GM12878 (cell line): ENCODE measurements at regions not wholly inside any gene's neighbourhood (a gene's known extent, or its start where the extent isn't known, plus 50 kb on each side); places are given as distances from the start of the nearest gene placed in this dataset.

Experiments used
- ATAC-seq: fragments of 200-7000 bp; cut with Tn5 transposase; 3 replicates; pipeline ENCODE4 v1.9.1; 2020; ENCODE audit warnings: mild to moderate bottlenecking, moderate library complexity
- BruUV-seq: library from RNA; stranded (reverse); fragments of 400-500 nt; replicated peaks from 2 replicates; lab custom pipeline; 2021; lab: Mats Ljungman, UMichigan
- CTCF ChIA-PET: fragments of 300-600 bp; sonication (Branson Sonifier 250); formaldehyde crosslinking; extraction: SDS; loops from one replicate; lab custom pipeline; 2021; ENCODE audit warnings: inconsistent platforms; lab: Yijun Ruan, JAX
- POLR2A ChIA-PET: fragments of 350-600 bp; formaldehyde crosslinking; extraction: SDS; loops from one replicate; lab custom pipeline; 2021; ENCODE audit warnings: inconsistent platforms; lab: Charles Lee
- RAD21 ChIA-PET: fragments of 300-600 bp; sonication (Branson Sonifier 250); formaldehyde crosslinking; loops from one replicate; lab custom pipeline; 2023; ENCODE audit warnings: antibody characterized with exemption; ENCODE audit not compliant: unreplicated experiment; lab: Charles Lee
- SMC1A ChIA-PET: fragments of 300-600 bp; sonication (Branson Sonifier 250); formaldehyde crosslinking; loops from one replicate; lab custom pipeline; 2023; ENCODE audit not compliant: unreplicated experiment, uncharacterized antibody; lab: Charles Lee
- DNase-seq: peaks from one replicate; pipeline ENCODE4 v3.0.0-alpha.2; 2011; ENCODE audit warnings: low read depth, low spot score
- FAIRE-seq: peaks from 3 replicates; lab custom pipeline; 2011; peaks lifted over from hg19 to GRCh38; lab: Jason Lieb, UNC
- H2AFZ ChIP-seq: 2 replicates; pipeline ENCODE4 v1.6.0; 2011; ENCODE audit warnings: low read depth, low read length, control low read depth; ENCODE audit not compliant: control insufficient read depth
- H3K27ac ChIP-seq: 2 replicates; pipeline ENCODE4 v1.5.1; 2011; ENCODE audit warnings: control low read depth; ENCODE audit not compliant: control insufficient read depth, insufficient read depth
- H3K27me3 ChIP-seq, 2 experiments: replicated peaks in 1 of 2; 2 replicates each; pipeline versions ENCODE4 v1.6.0 to v1.6.1; 2011; ENCODE audit warnings: low read length in 1 of 2; ENCODE audit not compliant: control insufficient read depth in 2 of 2, insufficient read depth in 2 of 2
- H3K36me3 ChIP-seq, 2 experiments: 2 replicates each; pipeline ENCODE4 v1.5.1; 2011; ENCODE audit warnings: low read length in 1 of 2; ENCODE audit not compliant: control insufficient read depth in 2 of 2, insufficient read depth in 2 of 2
- H3K4me1 ChIP-seq: 2 replicates; pipeline ENCODE4 v1.6.1; 2011; ENCODE audit warnings: mild to moderate bottlenecking, low read length, moderate library complexity, mixed read lengths; ENCODE audit not compliant: control insufficient read depth, insufficient read depth
- H3K4me2 ChIP-seq: 2 replicates; pipeline ENCODE4 v1.6.0; 2011; ENCODE audit warnings: control low read depth; ENCODE audit not compliant: control insufficient read depth, insufficient read depth
- H3K4me3 ChIP-seq: fragments of 200-600 bp; sonication (generic); 2 replicates; pipeline ENCODE4 v1.5.1; 2016
- H3K79me2 ChIP-seq: 2 replicates; pipeline ENCODE4 v1.6.0; 2011; ENCODE audit warnings: low read length; ENCODE audit not compliant: control insufficient read depth, insufficient read depth
- H3K9ac ChIP-seq: 2 replicates; pipeline ENCODE4 v1.8.0; 2011; ENCODE audit warnings: low read length, control low read depth, mixed read lengths; ENCODE audit not compliant: control insufficient read depth, insufficient read depth
- H3K9me3 ChIP-seq: replicated peaks from 3 replicates; pipeline ENCODE4 v1.5.1; 2011; ENCODE audit warnings: mild to moderate bottlenecking, low read length; ENCODE audit not compliant: control insufficient read depth, insufficient read depth
- H4K20me1 ChIP-seq: 2 replicates; pipeline ENCODE4 v1.6.0; 2011; ENCODE audit not compliant: control insufficient read depth, insufficient read depth
- CBX3 ChIP-seq: fragments of 200-600 bp; sonication (generic); IDR thresholded peaks from 2 replicates; pipeline ENCODE4 v1.6.1; 2016; ENCODE audit warnings: low read depth, borderline replicate concordance
- CTCF ChIP-seq, 3 experiments: IDR thresholded peaks in 2 of 3; conservative IDR thresholded peaks in 1 of 3; 2 replicates each; pipeline ENCODE4 v1.5.1; 2011; ENCODE audit warnings: low read depth in 3 of 3, low read length in 3 of 3, mild to moderate bottlenecking in 3 of 3, control low read depth in 2 of 3, moderate library complexity in 2 of 3, inconsistent platforms in 1 of 3, mixed read lengths in 1 of 3; ENCODE audit not compliant: control insufficient read depth in 2 of 3, insufficient read depth in 1 of 3; ENCODE audit errors: extremely low read depth in 1 of 3
- EED ChIP-seq: sonication (generic); IDR thresholded peaks from 2 replicates; pipeline ENCODE4 v1.6.1; 2016; ENCODE audit warnings: antibody characterized with exemption, low read depth
- EGR1 ChIP-seq, 2 experiments: IDR thresholded peaks; 1 replicate in 1 of 2; 2 replicates in 1 of 2; pipeline ENCODE4 v1.6.1; 2011 to 2012; ENCODE audit warnings: low read depth in 2 of 2, low read length in 2 of 2, borderline replicate concordance in 1 of 2, mild to moderate bottlenecking in 1 of 2, moderate library complexity in 1 of 2
- ELK1 ChIP-seq: IDR thresholded peaks from 2 replicates; pipeline ENCODE4 v1.6.1; 2012; ENCODE audit warnings: low read depth, low read length, improper control_type of control experiment
- MEF2B ChIP-seq: fragments of 450-650 bp; IDR thresholded peaks from 2 replicates; pipeline ENCODE4 v1.6.1; 2018; ENCODE audit warnings: mild to moderate bottlenecking, moderate library complexity; ENCODE audit not compliant: partially characterized antibody, poor library complexity, severe bottlenecking
- RAD21 ChIP-seq: IDR thresholded peaks from 2 replicates; pipeline ENCODE4 v1.6.1; 2011; ENCODE audit warnings: mild to moderate bottlenecking, low read depth, low read length, moderate library complexity; ENCODE audit not compliant: insufficient read depth
- RAD51 ChIP-seq: fragments of 450-650 bp; IDR thresholded peaks from 2 replicates; pipeline ENCODE4 v1.6.1; 2016; ENCODE audit warnings: moderate library complexity, mild to moderate bottlenecking, inconsistent platforms
- RBBP5 ChIP-seq: fragments of 200-600 bp; sonication (generic); conservative IDR thresholded peaks from 2 replicates; pipeline ENCODE4 v1.6.1; 2016
- RELA ChIP-seq: fragments of 450-650 bp; IDR thresholded peaks from 2 replicates; pipeline ENCODE4 v1.8.0; 2014; ENCODE audit warnings: borderline replicate concordance; ENCODE audit not compliant: partially characterized antibody
- RFX5 ChIP-seq: IDR thresholded peaks from 2 replicates; pipeline ENCODE4 v1.6.1; 2011; ENCODE audit warnings: low read depth, low read length, improper control_type of control experiment
- SUPT20H ChIP-seq: IDR thresholded peaks from 2 replicates; pipeline ENCODE4 v1.6.1; 2011; ENCODE audit warnings: low read depth, mild to moderate bottlenecking, low read length, moderate library complexity, borderline replicate concordance; ENCODE audit not compliant: control insufficient read depth
- ZNF207 ChIP-seq: fragments of 450-650 bp; IDR thresholded peaks from 2 replicates; pipeline ENCODE4 v1.6.1; 2014; ENCODE audit warnings: antibody characterized with exemption, mild to moderate bottlenecking, borderline replicate concordance
- WGBS: methylation state at CpG from one replicate; pipeline ENCODE4 v1.1.6; 2016; ENCODE audit warnings: low lambda C conversion rate; ENCODE audit not compliant: insufficient replicate concordance, insufficient coverage; ENCODE audit errors: missing lambda C conversion rate; 5-methylcytosine and 5-hydroxymethylcytosine counted together
- in situ Hi-C: fragments of 300-500 bp; cut with MboI; formaldehyde crosslinking; loops from 9 replicates; pipeline ENCODE4 v1.14.3; 2018; ENCODE audit warnings: mixed read lengths
- intact Hi-C: fragments of 100-400 bp; cut with micrococcal nuclease; formaldehyde crosslinking; loops from one replicate; pipeline ENCODE4 v1.14.2; 2022; ENCODE audit not compliant: unreplicated experiment

GRCh38 chr12:114990381-114990780, 306.4 kb upstream of the TBX3 start:
- no peak overlapping the region for H3K27ac ChIP-seq
- in situ Hi-C loops: no loop called here
- SMC1A ChIA-PET: interaction anchor here (0.8 kb wide), 1 partner anchor 9 kb away, joined by 3 read pairs; no protein-coding TSS in a partner anchor
- no peak overlapping the region for H2AFZ ChIP-seq
- TF ChIP-seq RAD51: no peak
- CTCF ChIA-PET: no interaction called here
- BruUV-seq: no TSS peak
- no peak for DNase-seq
- POLR2A ChIA-PET: no interaction called here
- H3K4me1 ChIP-seq: no peaks in the 10 kb centered on the region
- H3K27me3 ChIP-seq: no peaks in the 10 kb centered on the region
- H4K20me1 ChIP-seq: no peaks in the 10 kb centered on the region
- no peaks in the 10 kb centered on the region for H3K36me3 ChIP-seq
- no peak overlapping the region for H3K4me2 ChIP-seq
- intact Hi-C loops: no loop called here
- no peaks in the 10 kb centered on the region for H3K9me3 ChIP-seq
- no peak overlapping the region for H3K9ac ChIP-seq
- 35% methylated on average over 4 of the region's 4 CpGs for WGBS
- ATAC-seq: no peak
- RAD21 ChIA-PET: no interaction called here
- no peak overlapping the region for H3K4me3 ChIP-seq
- FAIRE-seq: no peak
- no peaks in the 10 kb centered on the region for H3K79me2 ChIP-seq

- no peaks in the 10 kb centered on the region for H3K27me3 ChIP-seq
- no peak overlapping the region for H3K4me2 ChIP-seq
- intact Hi-C loops (no loop called here), in situ Hi-C loops (no loop called here)
- WGBS: 43% methylated on average over 1 of the region's 1 CpG
- no peaks in the 10 kb centered on the region for H4K20me1 ChIP-seq
- RAD21 ChIA-PET: no interaction called here
- H3K4me3 ChIP-seq: no peak overlapping the region
- no peaks in the 10 kb centered on the region for H3K9me3 ChIP-seq
- no peak overlapping the region for H3K27ac ChIP-seq
- no peaks in the 10 kb centered on the region for H3K36me3 ChIP-seq
- POLR2A ChIA-PET: no interaction called here
- CTCF ChIA-PET: no interaction called here
- no peaks in the 10 kb centered on the region for H3K4me1 ChIP-seq
- no peak overlapping the region for H3K9ac ChIP-seq
- no peaks in the 10 kb centered on the region for H3K79me2 ChIP-seq
- SMC1A ChIA-PET: no interaction called here
- FAIRE-seq (no peak), DNase-seq (no peak), ATAC-seq (no peak)
- H2AFZ ChIP-seq: no peak overlapping the region
- BruUV-seq: no TSS peak
- no peak for TF ChIP-seq RAD51
- TF ChIP-seq EGR1 (IDR thresholded peaks at IDR 0.05; ENCODE audit: borderline replicate concordance in 1 of 2, low read depth in 2 of 2, low read length in 2 of 2): no peak
- no peak for TF ChIP-seq RAD21
- TF ChIP-seq CBX3: no peak
- no peak for TF ChIP-seq RELA
- no peak for TF ChIP-seq RFX5
- no peak for TF ChIP-seq ELK1
- no peak for TF ChIP-seq EED
- TF ChIP-seq RBBP5: no peak
- TF ChIP-seq CTCF (IDR thresholded peaks at IDR 0.05 in 2 of 3, conservative IDR thresholded peaks at IDR 0.05 in 1 of 3; ENCODE audit: control insufficient read depth in 2 of 3, extremely low read depth in 1 of 3, insufficient read depth in 1 of 3, low read depth in 3 of 3, low read length in 3 of 3): no peak
- TF ChIP-seq SUPT20H: no peak
- no peak for TF ChIP-seq MEF2B
- TF ChIP-seq ZNF207: no peak
These were observed 302.9 kb upstream of the TBX3 start for GRCh38 chr12:114986849-114987248.
